HCT116 (cell line): ENCODE measurements at regions not wholly inside any gene's neighbourhood (a gene's known extent, or its start where the extent isn't known, plus 50 kb on each side); places are given as distances from the start of the nearest gene placed in this dataset.

Experiments used
- CEBPB ChIP-seq: IDR thresholded peaks from 2 replicates; pipeline ENCODE4 v1.6.1; 2012; ENCODE audit warnings: low read depth
- CTCF ChIP-seq, 3 experiments: fragments of 200-600 bp in 1 of 3; sonication (generic) in 1 of 3; IDR thresholded peaks in 2 of 3; conservative IDR thresholded peaks in 1 of 3; 2 replicates each; pipeline ENCODE4 v1.5.1; 2012 to 2017; ENCODE audit warnings: low read depth in 2 of 3, low read length in 2 of 3, antibody characterized with exemption in 1 of 3, borderline replicate concordance in 1 of 3, control low read depth in 1 of 3, mild to moderate bottlenecking in 1 of 3, mixed read lengths in 1 of 3, mixed run types in 1 of 3, moderate library complexity in 1 of 3; ENCODE audit not compliant: insufficient read depth in 1 of 3
- EZH2 ChIP-seq: fragments of 200-600 bp; sonication (generic); IDR thresholded peaks from 2 replicates; pipeline ENCODE4 v1.6.1; 2017; ENCODE audit warnings: antibody characterized with exemption, mixed run types
- JUND ChIP-seq: IDR thresholded peaks from 2 replicates; pipeline ENCODE4 v1.6.1; 2012
- POLR2A ChIP-seq: IDR thresholded peaks from 2 replicates; pipeline ENCODE4 v1.7.0; 2011; ENCODE audit warnings: borderline replicate concordance; ENCODE audit not compliant: insufficient read depth, insufficient read length; ENCODE audit errors: extremely low read depth

- TF ChIP-seq EZH2 (no peak), POLR2A (no peak), CTCF (IDR thresholded peaks at IDR 0.05 in 2 of 3, conservative IDR thresholded peaks at IDR 0.05 in 1 of 3; ENCODE audit: borderline replicate concordance in 1 of 3, insufficient read depth in 1 of 3, low read depth in 2 of 3, low read length in 2 of 3) (no peak), JUND (no peak), CEBPB (no peak)
Measured at GRCh38 chr6:141167945-141168344, 964.8 kb upstream of the GJE1 start.
